GM21526 (cell line): ENCODE measurements at regions not wholly inside any gene's neighbourhood (a gene's known extent, or its start where the extent isn't known, plus 50 kb on each side); places are given as distances from the start of the nearest gene placed in this dataset.
"Not testable (repeated sequence)": the region's sequence is repeated elsewhere in the genome, so short reads cannot be mapped to it uniquely, and the experiment has no call there.

Experiments used
- ATAC-seq: cut with Tn5 transposase; IDR thresholded peaks from one replicate; pipeline ENCODE4 v1.9.1; 2021; ENCODE audit warnings: moderate library complexity; ENCODE audit not compliant: unreplicated experiment, low FRiP score

DNA sequence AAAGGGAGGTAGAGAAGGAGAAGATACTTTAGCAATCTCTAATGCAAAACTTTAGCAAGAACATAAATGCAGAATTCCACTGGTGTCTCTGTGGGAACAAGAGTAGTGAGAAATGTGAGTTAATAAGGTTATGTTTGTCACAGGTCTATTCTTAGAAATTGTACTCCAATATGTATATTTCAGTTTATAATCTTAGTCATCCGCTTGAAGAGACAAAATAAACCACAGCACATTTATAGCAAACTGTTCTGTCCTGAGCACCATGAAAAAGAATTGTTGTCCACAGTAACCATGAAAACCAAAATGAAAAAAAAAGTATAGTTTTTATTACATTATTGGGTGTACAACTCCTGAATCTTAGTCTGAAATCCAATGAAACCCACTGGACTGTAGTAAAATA is 93.6 kb upstream of the TSLP start:
- ATAC-seq = no peak

DNA sequence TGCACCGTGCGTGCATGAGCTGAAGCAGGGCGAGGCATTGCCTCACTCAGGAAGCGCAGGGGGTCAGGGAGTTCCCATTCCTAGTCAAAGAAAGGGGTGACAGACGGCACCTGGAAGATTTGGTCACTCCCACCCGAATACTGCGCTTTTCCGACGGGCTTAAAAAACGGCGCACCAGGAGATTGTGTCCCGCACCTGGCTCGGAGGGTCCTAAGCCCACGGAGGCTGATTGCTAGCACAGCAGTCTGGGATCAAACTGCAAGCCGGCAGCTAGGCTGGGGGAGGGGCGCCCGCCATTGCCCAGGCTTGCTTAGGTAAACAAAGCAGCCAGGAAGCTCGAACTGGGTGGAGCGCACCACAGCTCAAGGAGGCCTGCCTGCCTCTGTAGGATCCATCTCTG is 85.6 kb upstream of the TSLP start:
- ATAC-seq = not testable (repeated sequence)

DNA sequence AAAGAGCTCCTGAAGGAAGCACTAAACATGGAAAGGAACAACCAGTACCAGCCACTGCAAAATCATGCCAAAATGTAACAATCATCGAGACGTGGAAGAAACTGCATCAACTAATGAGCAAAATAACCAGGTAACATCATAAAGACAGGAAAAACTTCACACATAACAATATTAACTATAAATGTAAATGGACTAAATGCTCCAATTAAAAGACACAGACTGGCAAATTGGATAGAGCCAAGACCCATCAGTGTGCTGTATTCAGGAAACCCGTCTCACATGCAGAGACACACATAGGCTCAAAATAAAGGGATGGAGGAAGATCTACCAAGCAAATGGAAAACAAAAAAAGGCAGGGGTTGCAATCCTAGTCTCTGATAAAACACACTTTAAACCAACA is 83.9 kb upstream of the TSLP start:
- not testable (repeated sequence) for ATAC-seq

DNA sequence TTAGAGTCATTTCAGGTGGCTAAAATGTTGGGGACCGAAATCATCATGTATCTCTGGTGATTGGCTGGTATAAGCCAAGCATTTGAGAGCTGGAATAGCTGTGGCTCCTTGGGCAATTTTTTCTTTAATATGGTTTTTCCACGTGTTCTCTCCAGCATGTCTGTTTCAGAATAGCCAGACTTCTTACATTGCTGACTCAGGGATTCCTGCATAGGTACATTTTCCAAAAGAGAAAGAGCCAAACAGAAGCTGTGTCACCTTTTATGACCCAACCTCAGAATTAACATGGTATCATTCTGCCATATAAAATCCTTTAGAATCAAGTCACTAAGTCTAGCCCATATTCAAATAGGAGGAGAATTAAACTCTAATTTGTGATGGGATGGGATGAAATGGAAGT is 74.8 kb upstream of the TSLP start:
- ATAC-seq = no peak

DNA sequence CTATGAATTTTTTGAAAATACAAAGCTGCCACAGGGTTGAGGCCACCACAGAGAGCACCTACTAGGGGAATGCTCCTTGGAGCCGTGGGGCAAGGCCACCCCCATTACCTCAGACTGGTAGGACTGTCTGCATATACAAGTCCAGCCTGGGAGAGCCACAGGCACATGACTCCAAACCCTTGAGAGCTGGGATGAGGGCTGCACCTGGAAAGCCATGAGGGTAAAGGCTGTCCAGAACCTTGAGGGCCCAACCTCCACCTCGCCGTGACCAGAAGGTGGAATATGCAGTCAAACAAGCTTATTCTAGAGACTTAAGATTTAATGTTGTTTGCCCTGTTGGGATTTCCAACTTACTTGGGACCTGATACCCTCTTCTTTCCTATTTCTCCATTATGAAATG is 69.5 kb upstream of the TSLP start:
- ATAC-seq = no peak

DNA sequence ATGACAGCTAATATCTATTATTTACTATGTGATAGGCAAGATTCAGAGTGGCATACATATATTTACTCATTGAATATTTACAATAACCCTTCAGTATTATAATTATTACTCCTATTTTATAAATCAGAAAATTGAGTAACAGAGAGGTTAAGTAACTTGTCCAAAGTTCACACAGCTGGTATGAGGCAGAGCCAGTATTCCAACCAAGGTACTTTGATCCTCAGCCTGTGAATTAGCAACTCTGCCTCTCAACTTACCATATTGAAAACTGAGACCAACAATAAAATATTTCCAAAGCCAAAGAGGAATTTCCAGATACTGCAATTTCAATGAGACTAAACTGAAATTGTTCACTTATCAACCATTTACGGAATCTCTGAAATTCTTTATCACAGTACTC is 67.9 kb upstream of the TSLP start:
- no peak for ATAC-seq

DNA sequence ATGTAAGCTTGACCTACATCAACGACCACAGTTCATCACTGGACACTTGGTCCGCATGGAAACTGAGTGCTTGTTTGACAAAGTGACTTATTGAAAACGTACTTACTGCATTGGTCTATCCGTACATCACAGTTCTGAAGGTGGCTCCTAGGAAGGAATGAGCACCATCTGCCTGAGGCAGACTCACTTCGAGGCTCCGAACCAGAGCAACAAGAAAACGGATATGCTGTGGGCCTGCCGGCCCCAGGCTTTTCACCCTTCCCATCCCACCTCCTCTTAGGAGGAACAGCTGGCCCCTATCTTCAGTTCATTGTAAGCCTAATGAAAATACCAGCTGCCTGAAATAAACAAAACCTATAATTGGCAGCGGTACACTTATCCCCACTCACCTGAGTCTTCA is 67.2 kb upstream of the TSLP start:
- ATAC-seq = no peak

DNA sequence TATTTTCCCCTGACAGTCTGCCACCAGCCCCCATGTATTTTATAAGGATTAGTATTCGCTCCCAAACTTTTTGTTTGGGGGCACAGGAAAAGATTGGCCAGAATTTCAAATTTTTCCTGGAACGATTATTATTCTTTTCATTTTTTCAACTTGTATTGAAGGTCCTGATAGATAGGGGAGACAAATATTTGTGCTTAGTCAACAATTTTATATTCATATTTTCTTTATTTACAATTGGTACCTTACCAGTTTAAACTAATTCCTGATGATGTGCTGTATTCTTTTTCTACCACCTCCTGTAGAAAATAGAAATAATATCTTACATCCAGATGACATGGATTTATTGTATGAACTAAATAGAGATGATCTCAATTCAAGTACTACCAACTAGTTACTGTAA is 60.7 kb upstream of the TSLP start:
- ATAC-seq = no peak

DNA sequence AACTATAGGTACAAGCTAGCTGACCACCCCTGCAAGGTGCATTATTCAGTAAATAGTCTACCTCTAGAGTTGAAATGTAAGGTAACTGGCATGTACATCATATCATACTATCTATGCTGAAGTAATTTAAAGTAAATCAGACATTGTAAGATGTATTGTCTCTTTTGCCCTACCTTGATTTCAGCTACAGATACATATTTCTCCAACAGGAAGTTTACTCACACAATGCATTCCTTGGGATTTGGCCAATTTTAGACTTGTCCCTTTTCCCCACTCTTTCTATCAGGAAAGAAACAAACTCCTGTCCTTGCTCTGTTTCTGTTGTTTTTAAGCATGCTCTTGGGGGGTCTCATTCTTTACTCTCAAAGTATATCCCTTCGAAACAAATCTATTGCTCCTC is 58.5 kb upstream of the TSLP start:
- ATAC-seq = no peak

DNA sequence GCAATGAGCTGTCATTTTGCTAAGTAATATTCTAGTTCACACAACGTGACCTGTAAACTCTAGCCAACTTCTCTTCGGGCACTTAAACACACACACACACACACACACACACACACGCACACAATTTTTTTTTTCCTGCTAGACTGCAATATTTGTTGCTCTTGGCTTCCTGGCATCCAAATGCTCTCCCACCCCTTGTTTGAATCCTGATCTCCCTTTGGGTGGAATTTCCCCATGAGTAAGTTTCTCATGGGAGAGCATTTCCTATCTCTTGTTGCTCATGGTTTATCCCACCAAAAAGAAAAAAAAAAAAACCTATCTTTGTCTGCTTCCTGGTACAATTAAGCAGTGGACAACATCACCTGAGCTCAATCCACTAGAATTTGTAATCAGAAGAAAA is 54.7 kb upstream of the TSLP start:
- no peak for ATAC-seq

DNA sequence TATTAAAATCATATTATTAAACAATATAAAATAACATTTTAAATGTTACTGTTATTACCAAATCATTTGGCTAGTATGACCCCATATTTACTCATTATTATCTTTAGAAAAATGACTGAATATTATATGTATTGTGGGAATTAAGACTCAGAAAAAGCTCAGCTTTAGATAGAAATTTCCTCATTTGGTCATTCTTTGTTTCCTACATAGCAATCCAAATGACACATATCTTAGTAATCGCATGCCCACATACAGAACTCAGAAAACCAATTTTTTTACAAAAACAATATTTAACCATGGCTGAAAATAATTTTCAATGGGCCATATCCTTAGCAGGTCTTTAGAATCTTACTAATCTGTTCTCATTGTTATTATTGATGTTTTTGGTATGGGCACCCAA is 53.8 kb upstream of the TSLP start:
- no peak for ATAC-seq
